OCI-LY7 (cell line): ENCODE measurements at regions not wholly inside any gene's neighbourhood (a gene's known extent, or its start where the extent isn't known, plus 50 kb on each side); places are given as distances from the start of the nearest gene placed in this dataset.

Experiments used
- EZH2phosphoT487 ChIP-seq: fragments of 200-600 bp; sonication (generic); IDR thresholded peaks from 2 replicates; pipeline ENCODE4 v1.6.1; 2018; ENCODE audit warnings: low read depth, borderline replicate concordance, mild to moderate bottlenecking, mixed run types, antibody characterized with exemption, low read length, moderate library complexity, mixed read lengths
- TF ChIP-seq, protein P1 (sequence below): fragments of 200-600 bp; sonication (generic); conservative IDR thresholded peaks from 2 replicates; pipeline ENCODE4 v1.5.1; 2014; ENCODE audit warnings: mild to moderate bottlenecking, antibody characterized with exemption, low read length, moderate library complexity, mixed read lengths

DNA sequence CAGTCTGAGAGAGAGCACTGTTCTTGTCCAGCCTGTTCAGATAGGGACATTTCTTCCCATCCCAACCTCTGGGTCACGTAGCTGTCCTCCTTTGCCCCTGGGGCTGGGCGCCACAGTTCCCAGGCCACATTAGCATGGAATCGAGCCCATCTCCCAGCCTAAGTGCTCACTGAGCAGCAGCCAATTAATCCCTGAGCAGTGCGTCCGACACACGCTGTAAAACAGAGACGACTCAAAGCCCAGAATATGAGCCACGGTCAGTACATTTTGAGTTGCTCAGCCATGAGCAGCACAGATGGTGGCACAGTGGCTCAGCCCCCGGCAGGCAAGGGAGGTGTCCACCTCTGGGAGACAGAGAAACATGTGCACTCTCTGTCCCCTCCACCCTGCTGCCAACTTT is 267.4 kb downstream of the NPHP4 start:
- TF ChIP-seq, protein P1, sequence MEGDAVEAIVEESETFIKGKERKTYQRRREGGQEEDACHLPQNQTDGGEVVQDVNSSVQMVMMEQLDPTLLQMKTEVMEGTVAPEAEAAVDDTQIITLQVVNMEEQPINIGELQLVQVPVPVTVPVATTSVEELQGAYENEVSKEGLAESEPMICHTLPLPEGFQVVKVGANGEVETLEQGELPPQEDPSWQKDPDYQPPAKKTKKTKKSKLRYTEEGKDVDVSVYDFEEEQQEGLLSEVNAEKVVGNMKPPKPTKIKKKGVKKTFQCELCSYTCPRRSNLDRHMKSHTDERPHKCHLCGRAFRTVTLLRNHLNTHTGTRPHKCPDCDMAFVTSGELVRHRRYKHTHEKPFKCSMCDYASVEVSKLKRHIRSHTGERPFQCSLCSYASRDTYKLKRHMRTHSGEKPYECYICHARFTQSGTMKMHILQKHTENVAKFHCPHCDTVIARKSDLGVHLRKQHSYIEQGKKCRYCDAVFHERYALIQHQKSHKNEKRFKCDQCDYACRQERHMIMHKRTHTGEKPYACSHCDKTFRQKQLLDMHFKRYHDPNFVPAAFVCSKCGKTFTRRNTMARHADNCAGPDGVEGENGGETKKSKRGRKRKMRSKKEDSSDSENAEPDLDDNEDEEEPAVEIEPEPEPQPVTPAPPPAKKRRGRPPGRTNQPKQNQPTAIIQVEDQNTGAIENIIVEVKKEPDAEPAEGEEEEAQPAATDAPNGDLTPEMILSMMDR = no peak
- TF ChIP-seq EZH2phosphoT487 = no peak
